Epithelial cell of esophagus (primary cell): ENCODE measurements at regions not wholly inside any gene's neighbourhood (a gene's known extent, or its start where the extent isn't known, plus 50 kb on each side); places are given as distances from the start of the nearest gene placed in this dataset.
"Not testable (repeated sequence)": the region's sequence is repeated elsewhere in the genome, so short reads cannot be mapped to it uniquely, and the experiment has no call there.

Experiments
- DNase-seq: peaks from one replicate; pipeline ENCODE4 v3.0.0; 2010; ENCODE audit warnings: low read depth
- H3K4me3 ChIP-seq: 2 replicates; pipeline ENCODE4 v1.5.1; 2011; ENCODE audit warnings: mild to moderate bottlenecking, low read length, control low read depth
- CTCF ChIP-seq: IDR thresholded peaks from 2 replicates; pipeline ENCODE4 v1.5.1; 2011; ENCODE audit warnings: low read depth, mild to moderate bottlenecking, low read length, control low read depth, inconsistent platforms; ENCODE audit not compliant: insufficient read depth; ENCODE audit errors: missing control alignments

DNA sequence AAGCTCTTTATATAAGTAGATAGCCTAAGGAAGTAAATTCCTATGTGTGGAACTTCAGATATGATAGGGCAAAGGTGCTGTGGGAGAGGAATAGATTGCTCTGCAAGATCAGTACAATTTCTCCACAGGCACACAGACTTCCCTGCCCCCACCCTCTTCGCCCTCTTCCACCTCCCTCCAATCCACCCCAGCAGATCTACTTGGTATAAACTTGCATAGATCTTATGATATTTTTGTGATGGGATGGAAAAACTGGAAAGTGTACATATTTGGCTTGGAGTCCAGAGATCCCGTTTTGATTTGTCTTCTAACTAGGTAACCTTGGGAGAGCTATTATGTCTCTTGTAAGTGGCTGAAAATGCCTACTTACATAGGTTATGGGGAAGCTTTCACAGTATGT lies 586.3 kb upstream of the USP24 start:
- TF ChIP-seq CTCF, result no peak
- no peak overlapping the region for H3K4me3 ChIP-seq
- DNase-seq, result no peak

- DNase-seq, result no peak
- no peak overlapping the region for H3K4me3 ChIP-seq
- no peak for TF ChIP-seq CTCF
Observed at GRCh38 chr1:55800503-55800902, 585.3 kb upstream of the USP24 start.

GRCh38 chr1:55793856-55794255 lies 578.7 kb upstream of the USP24 start:
- H3K4me3 ChIP-seq, result no peak overlapping the region
- DNase-seq, result no peak
- no peak for TF ChIP-seq CTCF

DNA sequence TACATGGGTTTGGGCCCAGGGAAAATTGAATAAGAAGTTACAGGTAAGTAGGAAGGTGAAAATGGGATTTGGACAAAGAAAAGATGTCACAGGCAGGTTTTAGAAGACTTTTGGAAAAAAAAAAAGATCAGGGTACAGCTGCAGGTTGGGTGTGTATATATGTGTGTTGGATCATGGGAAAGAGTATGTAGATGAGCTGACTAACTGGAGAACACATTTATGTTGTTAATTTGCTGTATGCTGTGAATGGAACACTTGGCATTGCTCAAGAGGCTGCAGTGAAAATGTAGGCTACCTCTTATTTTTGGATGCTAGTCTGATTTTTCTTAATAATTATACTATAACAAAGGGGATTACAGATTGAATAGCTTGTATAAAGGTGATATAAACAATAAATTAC lies 577.7 kb upstream of the USP24 start:
- no peak overlapping the region for H3K4me3 ChIP-seq
- DNase-seq, result no peak
- no peak for TF ChIP-seq CTCF

- no peak for DNase-seq
- no peak for TF ChIP-seq CTCF
- H3K4me3 ChIP-seq, result no peak overlapping the region
Observed at GRCh38 chr1:55789466-55789865, 574.3 kb upstream of the USP24 start.

DNA sequence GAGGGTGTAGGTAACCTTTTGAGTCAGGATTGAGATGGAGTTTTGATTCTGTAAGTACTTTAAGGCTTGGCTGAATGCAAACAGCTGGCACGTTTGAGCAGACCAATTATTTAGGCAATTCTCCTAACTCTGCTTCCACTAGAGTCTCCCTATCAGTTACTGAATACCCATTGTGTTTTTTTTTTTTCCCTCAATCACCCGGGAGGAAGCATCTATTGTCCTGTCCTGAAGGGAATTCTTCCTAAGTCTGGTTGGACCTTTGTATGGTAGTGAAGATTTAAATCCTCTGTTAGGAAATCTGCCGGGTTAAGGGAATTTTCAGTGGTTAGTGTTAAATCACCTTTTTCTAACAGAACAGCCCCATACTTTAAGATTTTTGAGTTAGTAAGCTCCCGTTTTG lies 571.2 kb upstream of the USP24 start:
- no peak overlapping the region for H3K4me3 ChIP-seq
- no peak for DNase-seq
- no peak for TF ChIP-seq CTCF

DNA sequence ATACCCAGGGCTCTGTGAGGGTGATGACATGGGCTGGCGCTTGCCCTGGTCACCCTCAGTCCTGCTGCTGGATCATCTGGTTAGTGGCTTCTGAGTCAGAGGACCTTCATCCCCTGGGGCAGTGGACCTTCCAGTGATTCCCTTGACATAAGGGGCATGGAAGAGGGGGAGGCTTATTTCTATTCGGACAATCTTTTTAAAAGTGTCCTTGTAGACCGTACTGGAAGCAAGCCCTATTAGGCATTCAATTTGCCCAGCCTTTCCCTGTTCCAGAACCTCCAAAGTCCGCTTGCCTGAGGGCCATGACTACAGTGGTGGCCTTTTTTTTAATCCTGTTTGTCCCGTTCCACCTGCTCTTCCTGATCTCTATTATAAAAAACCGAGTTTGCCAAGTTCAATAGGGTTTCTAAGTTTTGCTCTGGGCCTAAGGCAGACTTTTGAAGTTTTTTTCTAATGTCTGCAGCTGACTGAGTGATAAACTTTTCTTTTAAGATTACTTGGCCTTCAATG lies 569.8 kb upstream of the USP24 start:
- not testable (repeated sequence) for H3K4me3 ChIP-seq

More for the DNA sequence above, 569.8 kb upstream of the USP24 start:
- DNase-seq, result peak; percentile 46
